ENCODE measurements at regions not wholly inside any gene's neighbourhood (a gene's known extent, or its start where the extent isn't known, plus 50 kb on each side); places are given as distances from the start of the nearest gene placed in this dataset.

- no peak overlapping the region for H2AFZ ChIP-seq (ENCODE audit: low read depth, low read length)
- no peaks in the 10 kb centered on the region for H3K79me2 ChIP-seq (ENCODE audit: control insufficient read depth, insufficient read depth, low read length)
- H3K9ac ChIP-seq (replicated peaks; ENCODE audit: extremely low read depth, insufficient read depth, low read length): no peak overlapping the region
- dilution Hi-C loops (cut with MboI; ENCODE audit: extremely low pct_ligation_motif_present, low sequenced_read_pairs) (no loop called here), intact Hi-C loops (cut with micrococcal nuclease) (no loop called here)
- POLR2A ChIA-PET: no interaction called here
- no peak overlapping the region for H3K27ac ChIP-seq (ENCODE audit: insufficient read depth, low read depth, low read length)
- DNase-seq (ENCODE audit: low read depth, low spot score): no peak
- CTCF ChIA-PET: no interaction called here
- H3K4me1 ChIP-seq (ENCODE audit: control insufficient read depth, extremely low read depth, insufficient read depth, low read length): no peaks in the 10 kb centered on the region
- FAIRE-seq: no peak
- TF ChIP-seq EZH2 (IDR thresholded peaks at IDR 0.05; ENCODE audit: borderline replicate concordance, low read depth, low read length, severe bottlenecking) (no peak), GATA2 (IDR thresholded peaks at IDR 0.05; ENCODE audit: insufficient read depth, insufficient read length, low read depth, low read length) (no peak), POLR2A (IDR thresholded peaks at IDR 0.05; ENCODE audit: low read depth, low read length) (no peak), FOS (IDR thresholded peaks at IDR 0.05; ENCODE audit: borderline replicate concordance, insufficient read depth, low read length) (no peak), CTCF (IDR thresholded peaks at IDR 0.05; ENCODE audit: extremely low read depth in 1 of 2, insufficient read depth in 1 of 2, low read depth in 1 of 2, low read length in 2 of 2) (no peak), MAX (IDR thresholded peaks at IDR 0.05; ENCODE audit: insufficient read depth, insufficient read length) (no peak), MYC (IDR thresholded peaks at IDR 0.05; ENCODE audit: low read depth, low read length) (no peak), JUN (IDR thresholded peaks at IDR 0.05; ENCODE audit: borderline replicate concordance, insufficient read depth, insufficient read length, low read depth) (no peak), POLR2AphosphoS5 (IDR thresholded peaks at IDR 0.05; ENCODE audit: insufficient read depth, low read depth, low read length) (no peak)
- H3K4me2 ChIP-seq (ENCODE audit: insufficient read depth, low read length): no peak overlapping the region
- H4K20me1 ChIP-seq (replicated peaks; ENCODE audit: control insufficient read depth, extremely low read depth, insufficient read depth, low read length): no peaks in the 10 kb centered on the region
- H3K27me3 ChIP-seq (ENCODE audit: control insufficient read depth in 2 of 2, insufficient read depth in 2 of 2, low read length in 2 of 2): peaks cover 0 to 2% of the 10 kb centered on the region in 2 experiments
- H3K36me3 ChIP-seq (ENCODE audit: control insufficient read depth in 2 of 2, extremely low read depth in 1 of 2, insufficient read depth in 2 of 2, low read length in 2 of 2): no peaks in the 10 kb centered on the region
- no TSS peak for BruUV-seq (replicated peaks)
- H3K9me1 ChIP-seq (replicated peaks; ENCODE audit: control insufficient read depth, extremely low read depth, insufficient read depth, low read length): no peaks in the 10 kb centered on the region
- H3K4me3 ChIP-seq (replicated peaks in 1 of 3; ENCODE audit: insufficient read depth in 1 of 3, low read depth in 1 of 3, low read length in 3 of 3): no peak overlapping the region
- no peaks in the 10 kb centered on the region for H3K9me3 ChIP-seq (replicated peaks; ENCODE audit: control insufficient read depth, insufficient read depth, low read length)
Measured at GRCh38 chr5:108615216-108615615, 132.5 kb upstream of the FER start.

Measured in endothelial cell of umbilical vein (primary cell).